Mammary epithelial cell (primary cell): ENCODE measurements at regions not wholly inside any gene's neighbourhood (a gene's known extent, or its start where the extent isn't known, plus 50 kb on each side); places are given as distances from the start of the nearest gene placed in this dataset.

Experiments used
- CTCF ChIP-seq, 2 donors: IDR thresholded peaks in 1 of 2; conservative IDR thresholded peaks in 1 of 2; 2 replicates each; pipeline ENCODE4 v1.5.1; 2011 to 2012; ENCODE audit warnings: inconsistent platforms in 2 of 2, low read length in 2 of 2, mild to moderate bottlenecking in 2 of 2, control low read depth in 1 of 2, low read depth in 1 of 2; ENCODE audit not compliant: insufficient read depth in 1 of 2; ENCODE audit errors: extremely low read depth in 1 of 2
- EZH2 ChIP-seq: IDR thresholded peaks from 2 replicates; pipeline ENCODE4 v1.6.1; 2012; ENCODE audit warnings: low read length, inconsistent platforms, borderline replicate concordance

GRCh38 chr14:100669011-100669412, 57.7 kb upstream of the DLK1 start:
- TF ChIP-seq CTCF (conservative IDR thresholded peaks at IDR 0.05 in 1 of 2, IDR thresholded peaks at IDR 0.05 in 1 of 2; ENCODE audit: extremely low read depth in 1 of 2, insufficient read depth in 1 of 2, low read depth in 1 of 2, low read length in 2 of 2) (no peak), EZH2 (no peak)
